Non-pigmented ciliary epithelial cell (primary cell): ENCODE measurements at regions not wholly inside any gene's neighbourhood (a gene's known extent, or its start where the extent isn't known, plus 50 kb on each side); places are given as distances from the start of the nearest gene placed in this dataset.
A peak's percentile ranks its signal among the peaks of the same experiment; 100 is the strongest.

Source experiments
- DNase-seq: peaks from one replicate; pipeline ENCODE4 v3.0.0-alpha.2; 2010; ENCODE audit warnings: low read depth

DNA sequence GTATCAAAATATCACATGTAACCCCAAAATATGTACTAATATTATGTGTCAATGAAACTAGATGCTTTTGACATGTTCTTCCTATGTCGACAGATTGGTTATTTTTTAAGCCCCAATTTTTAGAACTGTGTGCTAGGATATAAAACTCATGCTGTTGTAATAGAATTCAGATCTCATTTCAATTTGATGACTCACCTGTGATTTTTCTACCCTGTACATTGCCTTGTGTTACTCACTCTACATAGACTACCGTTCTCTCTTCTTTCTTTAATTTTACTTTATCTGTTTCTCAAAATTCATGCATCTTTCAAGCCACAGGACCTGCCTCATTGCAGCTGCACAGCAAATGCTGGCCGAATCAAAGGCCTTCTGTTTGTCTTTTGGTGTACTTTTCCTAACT lies 284.5 kb downstream of the MAT2B start:
- peak; percentile 5 for DNase-seq

DNA sequence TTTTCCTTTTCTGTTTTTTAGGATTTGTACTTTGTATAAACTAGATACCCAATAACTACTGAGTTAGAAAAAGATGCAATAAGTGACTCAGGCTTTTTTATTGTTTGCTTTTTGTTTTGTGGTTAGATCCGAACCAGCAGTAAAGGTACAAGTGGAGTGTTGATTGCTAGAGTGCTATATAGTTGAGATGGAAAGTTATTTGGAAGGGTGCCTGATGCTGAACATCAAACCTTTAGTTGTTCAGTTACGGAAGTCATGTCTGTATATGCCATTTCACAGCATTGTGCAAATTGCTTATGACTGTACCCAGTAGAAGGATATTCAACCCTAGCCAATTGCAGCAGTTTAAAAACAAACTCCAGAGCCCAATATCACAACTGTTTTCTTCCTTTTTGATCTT lies 285.1 kb downstream of the MAT2B start:
- DNase-seq: no peak

DNA sequence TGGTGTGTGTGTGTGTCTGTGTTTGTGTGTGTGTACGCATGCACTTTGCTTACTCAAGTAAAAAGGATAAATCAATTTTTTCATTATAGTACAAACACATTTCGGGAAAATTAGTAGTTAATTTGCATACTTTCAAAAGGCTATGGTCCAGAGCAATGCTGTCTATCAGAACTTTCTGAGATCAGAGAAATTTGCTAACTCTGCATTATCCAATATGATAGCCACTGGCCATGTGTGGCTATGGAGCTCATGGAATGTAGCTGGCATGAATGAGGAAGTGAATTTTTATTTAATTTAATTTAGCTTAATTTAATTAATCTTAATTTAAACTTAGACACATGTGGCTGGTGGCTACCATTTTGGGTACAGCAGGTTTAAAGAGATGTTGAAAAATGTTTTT lies 289.6 kb downstream of the MAT2B start:
- no peak for DNase-seq

DNA sequence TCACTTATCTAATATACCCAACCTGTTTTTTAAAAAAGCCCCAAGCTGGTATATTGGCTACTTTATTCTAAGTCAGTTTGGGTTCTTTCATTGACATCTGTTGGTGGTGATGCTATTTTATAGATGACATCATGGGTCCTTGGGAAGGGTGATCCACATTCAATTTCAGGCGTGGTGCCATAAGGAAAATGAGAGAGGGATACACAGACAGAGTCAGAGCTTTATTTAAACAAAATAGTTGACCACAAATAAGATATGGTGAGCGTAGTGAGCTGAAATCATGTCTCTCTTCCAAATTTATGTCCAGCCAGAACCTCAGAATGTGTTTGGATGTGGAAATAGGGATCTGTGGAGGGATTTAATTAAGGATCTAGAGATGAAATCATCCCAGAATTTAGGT lies 302.4 kb downstream of the MAT2B start:
- no peak for DNase-seq

DNA sequence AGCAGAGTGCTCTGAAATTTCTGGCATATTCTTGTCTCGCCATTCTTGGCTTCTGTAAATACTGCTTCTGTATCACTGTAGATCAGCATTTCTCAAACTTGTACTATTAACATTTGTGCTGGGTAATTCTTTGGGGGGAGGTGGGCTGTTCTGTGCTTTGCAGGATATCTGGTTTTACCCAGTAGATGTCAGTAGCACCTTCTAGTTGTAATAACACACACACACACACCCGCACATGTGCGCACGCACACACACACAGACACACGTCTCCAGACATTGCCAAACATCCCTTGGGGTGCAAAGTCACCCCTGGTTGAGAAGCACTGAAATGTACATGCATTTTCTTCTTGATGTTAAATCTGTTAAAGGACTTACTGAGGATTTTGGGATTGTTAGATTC lies 304.1 kb downstream of the MAT2B start:
- no peak for DNase-seq

DNA sequence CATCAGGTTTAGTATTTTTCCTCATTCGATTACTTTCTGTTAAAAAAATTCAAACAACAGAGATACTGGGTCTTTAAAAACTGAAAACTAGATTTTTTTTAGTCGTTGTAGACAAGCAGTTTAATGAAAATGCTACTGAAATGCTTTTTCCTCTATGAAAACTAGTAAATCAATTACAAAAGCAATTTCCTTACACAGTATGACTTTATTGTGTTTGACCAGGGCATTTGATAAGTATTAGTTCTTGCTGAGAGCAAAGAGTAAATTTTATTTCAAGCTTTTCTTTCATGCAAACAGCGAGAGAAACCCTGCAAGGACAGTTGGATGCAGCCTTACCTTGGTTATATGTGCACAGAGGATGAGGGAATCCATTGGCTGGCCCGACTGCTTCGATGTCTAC lies 308.5 kb downstream of the MAT2B start:
- DNase-seq: no peak

DNA sequence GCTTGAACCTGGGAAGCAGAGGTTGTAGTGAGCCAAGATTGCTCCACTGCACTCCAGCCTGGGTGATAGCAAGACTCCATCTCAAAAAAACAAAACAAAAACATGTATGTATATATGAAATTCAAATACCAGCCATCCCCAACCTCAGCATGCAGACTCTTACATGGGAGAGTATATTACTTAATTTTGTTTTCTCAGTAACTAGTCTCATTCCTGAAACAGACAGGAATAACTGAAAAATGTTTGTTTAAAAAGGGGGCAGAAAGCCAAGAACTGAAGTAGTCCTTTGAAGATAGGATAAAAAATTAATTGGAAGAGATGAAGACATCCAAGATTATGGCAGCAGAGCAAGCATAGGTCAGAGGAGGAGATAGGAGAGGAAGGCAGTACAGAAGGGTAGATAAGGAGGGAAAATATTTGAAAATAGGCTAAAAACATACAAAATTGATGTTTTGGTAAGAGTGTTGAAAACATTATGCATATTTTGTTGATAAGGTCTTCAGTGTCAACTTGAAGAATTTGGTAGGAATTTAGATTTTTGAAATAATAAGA lies 309.9 kb downstream of the MAT2B start:
- no peak for DNase-seq

DNA sequence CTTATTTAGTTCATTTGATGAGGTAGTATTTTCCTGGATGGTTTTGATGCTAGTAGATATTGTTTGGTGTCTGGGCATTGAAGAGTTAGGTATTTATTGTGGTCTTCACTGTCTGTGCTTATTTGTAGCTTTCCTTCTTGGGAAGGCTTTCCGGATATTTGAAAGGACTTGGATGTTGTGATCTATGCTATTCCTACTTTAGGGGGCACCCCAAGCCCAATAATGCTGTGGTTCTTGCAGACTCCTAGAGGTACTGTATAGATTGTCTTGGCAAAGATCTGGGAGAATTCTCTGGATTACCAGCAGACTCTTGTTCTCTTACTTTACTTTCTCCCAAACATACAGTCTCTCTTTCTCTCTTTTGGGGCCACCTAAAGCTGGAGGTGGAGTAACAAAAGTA lies 315.7 kb downstream of the MAT2B start:
- no peak for DNase-seq

DNA sequence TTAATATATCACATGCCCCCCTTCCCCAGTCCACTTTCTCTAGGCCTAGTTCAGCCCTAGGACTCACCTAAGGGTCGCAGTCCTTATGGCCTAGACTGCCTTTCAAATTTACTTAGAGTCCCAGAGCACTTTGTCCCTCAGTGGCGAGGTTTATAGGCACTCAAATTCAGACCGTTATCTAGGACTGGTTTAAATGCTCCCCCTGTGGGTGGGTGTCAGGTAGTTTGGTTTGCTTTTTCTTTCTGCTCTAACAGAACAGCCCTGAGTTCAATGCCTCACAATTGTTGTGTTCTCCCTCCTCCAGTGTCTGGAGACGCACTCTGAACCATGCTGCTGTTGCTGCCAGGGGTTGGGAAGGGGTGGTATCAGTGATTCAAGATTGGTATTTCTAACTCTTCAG lies 317.1 kb downstream of the MAT2B start:
- DNase-seq: no peak

DNA sequence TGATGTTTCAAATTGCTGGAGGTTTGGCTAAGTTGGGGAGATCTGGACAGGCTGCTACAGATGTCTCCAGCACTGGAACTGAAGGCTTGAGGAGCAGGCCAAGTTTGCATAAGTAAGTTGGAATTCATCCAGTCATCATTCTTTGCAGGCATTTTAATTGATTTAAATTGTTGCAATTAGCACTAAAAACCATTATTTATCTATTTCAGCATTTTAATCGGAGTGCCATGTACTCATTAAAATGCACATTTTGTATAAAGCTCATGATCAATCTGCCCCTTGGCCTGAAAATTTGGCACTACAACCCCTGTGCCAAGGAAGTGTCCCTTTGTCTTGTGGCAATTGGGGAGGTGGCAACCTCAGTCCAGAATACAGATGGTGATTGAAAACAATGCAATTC lies 320.2 kb downstream of the MAT2B start:
- no peak for DNase-seq

DNA sequence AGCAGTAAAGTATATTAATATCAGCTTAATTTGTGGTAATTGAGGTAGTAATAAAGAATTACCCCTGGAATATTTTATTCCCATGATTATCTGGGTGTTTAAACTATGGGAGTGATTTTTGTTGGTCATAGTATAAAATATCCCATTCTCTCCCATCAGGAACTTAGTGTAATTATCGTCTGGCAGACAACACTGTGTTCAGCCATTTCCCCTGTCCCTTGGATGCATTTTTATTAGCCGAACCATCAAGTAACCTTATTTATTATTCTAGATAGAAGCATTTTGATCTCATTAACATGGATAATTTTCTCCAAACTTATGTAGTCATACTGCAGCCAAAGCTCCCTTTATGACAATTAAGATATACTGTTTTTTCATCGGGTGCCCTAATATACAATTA lies 320.8 kb downstream of the MAT2B start:
- no peak for DNase-seq

DNA sequence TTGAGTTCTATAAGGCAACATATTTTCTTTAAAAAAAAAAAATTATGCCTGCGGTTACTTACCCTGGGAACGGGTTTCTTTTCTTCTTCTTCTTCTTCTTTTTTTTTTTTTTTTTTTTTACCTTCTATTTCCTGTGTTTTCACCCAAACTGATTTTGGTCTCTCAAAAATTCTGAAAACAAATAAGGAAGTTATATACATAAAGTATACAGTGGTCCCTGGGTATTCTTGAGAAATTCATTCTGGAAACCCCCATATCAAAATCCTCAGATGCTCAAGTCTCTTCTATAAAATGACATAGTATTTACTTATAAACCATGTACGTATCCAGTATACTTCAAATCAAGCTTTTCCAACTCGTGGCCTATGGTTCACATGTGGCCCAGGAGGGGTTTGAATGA lies 326.7 kb downstream of the MAT2B start:
- no peak for DNase-seq

DNA sequence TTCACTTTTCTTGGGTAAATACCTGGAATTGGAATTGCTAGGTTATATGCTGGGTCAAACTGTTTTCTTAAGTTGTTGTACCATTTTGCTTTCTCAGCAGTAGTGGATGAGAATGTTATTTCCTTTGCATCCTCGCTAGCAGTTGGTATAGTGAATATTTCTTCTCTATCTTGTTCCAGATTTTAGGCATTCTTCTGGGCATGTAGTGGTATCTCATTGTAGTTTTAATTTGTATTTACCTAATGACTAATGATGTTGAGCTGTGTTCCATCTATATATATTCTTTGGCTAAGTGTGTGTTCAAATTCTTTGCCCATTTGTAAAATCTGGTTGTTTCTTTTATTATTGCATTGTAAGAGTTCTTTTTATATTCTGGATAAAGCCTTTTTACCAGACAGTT lies 333.3 kb downstream of the MAT2B start:
- no peak for DNase-seq

DNA sequence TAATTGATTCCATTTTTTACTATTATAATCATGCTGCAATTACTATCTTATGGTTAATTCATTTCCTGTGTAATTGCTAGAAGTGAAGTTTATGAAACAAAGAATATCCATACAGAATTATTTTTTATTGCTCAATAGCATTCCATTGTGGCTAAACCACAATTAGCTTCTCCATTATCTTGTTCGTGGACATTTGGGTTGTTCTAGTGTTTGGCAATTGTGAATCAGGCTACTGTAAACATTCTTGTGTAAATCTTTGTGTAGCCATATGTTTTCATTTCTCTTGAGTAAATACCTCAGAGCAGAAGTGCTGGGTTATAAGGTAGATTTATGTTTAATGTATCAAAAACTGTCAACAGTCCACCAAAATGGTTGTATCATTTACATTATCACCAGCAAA lies 341.1 kb downstream of the MAT2B start:
- peak; percentile 28 for DNase-seq

DNA sequence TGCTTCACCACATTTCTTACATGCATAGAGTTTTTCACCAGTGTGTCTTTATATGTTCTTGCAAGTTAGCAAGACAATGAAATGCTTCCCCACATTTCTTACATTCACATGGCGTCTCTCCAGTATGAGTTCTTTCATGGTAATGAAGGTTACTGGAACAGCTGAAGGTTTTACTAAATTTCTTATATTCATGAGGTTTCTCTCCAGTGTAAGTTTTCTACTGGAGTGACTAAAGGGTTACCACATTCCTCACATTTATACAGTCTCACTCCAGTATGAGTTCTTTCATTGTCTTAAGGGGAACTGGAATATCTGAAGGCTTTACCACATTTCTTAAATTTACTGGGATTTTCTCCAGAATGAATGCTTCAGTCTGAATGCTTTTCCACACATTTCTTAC lies 350.3 kb downstream of the MAT2B start:
- DNase-seq: no peak

DNA sequence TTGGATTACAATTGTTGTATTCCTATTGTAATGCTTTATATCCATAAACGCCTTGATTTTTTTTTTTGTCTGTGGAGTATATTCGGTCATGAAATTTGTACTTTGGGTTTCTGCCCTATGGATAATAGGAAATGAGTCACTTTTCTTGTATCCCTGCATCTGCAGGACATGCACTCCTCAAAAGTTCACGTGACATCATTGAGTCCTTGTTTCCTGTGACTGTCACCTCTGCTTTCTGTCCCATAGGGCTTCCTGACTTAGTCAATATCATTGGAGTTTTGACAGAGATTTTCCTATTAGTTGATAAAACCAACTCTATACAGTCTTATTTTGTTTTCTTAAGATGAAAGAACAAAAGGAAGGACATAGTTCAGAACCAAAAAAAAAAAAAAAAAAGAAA lies 356.3 kb downstream of the MAT2B start:
- peak; percentile 26 for DNase-seq

DNA sequence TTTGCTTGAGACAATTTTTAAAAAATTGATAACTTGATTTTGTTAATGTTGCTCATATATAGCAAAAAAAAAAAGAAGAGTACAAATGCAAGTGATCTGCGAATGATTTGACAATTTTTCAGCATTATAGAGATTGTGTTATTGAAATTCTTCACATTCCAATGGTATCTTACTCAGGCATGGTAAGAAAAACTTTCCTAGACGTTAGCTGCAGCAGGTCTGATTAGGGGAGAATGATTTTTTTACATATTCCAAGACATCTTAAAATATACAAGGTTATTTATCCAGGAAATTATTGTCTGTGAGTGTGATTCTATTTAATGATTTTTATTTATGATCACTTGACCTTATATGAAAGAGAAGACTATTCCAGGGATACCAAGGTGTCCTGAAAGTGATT lies 361.9 kb downstream of the MAT2B start:
- peak; percentile 37 for DNase-seq

DNA sequence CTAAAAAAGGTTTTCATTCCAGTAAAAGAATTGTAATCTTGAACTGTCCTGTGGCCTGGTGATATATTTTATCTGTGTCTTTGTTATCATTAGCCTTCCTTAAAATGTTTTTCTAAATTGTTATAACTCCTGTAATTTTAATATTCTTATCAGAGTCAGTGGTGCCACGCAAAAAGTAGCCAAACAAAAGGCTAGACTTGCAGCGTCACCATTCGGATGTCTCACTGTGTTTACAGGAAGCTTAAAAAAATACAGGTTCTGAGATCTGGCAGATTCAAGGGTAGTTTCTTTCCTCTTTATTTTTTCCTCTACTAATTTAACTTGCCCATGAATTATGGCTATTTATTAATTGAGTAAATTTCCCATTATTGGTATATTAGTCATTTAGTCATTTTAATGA lies 362.3 kb downstream of the MAT2B start:
- peak; percentile 48 for DNase-seq

DNA sequence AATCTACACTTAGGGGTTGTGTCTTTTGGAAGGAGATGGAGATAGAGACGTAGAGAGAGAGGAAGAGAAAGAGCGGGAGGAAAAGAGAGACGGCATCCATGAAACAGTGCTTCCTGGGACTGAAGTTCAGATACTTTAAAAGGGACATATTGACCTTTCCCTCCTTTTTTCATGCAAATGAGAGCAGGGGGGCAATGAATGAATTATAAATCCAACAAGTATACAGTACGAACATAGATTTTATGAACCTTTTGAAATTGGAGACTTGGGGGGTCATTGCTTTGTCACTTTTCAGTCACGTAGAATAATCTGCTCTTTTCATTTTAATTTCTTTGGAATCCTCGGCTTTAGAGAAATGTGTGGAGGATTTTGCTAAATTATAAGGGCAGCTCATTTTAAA lies 364.2 kb downstream of the MAT2B start:
- no peak for DNase-seq

DNA sequence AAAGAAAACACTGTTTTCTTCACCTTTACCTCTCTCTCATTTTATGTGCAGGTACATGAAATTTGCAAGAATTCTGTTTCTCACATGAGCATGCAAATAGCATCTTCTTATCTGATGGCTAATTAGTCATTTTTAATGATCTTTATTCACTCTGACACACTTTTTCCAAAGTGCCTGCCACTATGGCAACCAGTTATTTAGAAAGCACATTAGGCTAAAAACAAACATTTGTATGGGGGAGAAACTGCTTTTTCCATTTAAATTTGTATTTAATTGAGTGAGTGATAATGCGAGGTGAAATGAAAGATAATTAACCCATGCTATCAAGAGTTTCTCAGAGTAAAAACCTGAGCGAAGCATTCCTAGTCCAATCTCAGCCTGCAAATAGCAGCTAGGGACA lies 365.0 kb downstream of the MAT2B start:
- no peak for DNase-seq

DNA sequence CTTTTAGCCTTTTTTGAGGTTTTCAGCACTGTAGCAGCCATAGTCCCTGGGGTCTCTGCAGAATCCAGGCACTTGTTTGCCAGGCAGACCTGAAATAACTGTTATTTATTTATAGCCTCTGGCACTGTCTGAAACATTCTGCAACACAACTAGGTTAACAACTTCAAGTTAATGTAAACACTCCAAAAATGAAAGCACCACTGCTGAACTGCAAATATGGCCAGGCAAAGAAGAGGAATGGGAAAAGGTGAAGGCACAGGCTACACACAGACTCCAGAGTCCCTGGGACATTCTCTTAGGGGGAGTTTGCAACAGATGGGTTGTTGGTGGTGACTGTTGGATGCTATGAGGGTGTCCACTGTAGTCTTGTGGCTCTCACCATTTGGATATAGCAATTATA lies 369.0 kb downstream of the MAT2B start:
- DNase-seq: no peak

DNA sequence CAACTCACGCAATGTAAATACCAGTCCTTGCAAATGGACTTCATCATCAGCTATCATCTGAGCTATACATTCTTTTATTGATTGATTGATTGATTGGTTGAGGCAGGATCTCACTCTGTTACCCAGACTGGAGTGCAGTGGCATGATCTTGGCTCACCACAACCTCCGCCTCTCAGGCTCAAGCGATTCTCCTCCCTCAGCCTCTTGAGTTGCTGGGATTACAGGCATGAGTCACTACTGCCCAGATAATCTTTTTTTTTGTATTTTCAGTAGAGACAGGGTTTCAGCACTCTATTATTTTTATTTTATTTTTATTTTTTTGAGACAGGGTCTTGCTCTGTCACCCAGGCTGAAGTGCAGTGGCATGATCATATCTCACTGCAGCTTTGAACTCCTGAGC lies 369.5 kb downstream of the MAT2B start:
- DNase-seq: peak; percentile 20

DNA sequence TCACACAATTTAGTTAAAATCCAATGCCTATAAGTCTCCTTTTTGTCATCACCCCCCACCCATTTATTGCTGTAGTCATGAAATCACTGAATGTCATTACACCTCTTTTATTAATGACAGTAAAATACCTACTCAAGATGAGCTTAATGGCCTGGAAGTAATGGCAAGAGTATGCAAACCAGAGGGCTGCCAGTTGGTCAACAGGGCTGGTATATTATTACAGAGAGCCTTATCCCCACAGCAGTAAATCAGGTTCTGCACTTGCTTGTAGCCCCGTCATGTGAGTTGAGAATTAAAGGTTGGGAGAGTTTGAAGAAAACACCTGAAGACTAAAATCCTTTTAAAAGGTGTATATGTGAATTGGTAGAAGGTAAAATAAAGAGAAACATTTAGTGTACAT lies 372.4 kb downstream of the MAT2B start:
- DNase-seq: no peak

DNA sequence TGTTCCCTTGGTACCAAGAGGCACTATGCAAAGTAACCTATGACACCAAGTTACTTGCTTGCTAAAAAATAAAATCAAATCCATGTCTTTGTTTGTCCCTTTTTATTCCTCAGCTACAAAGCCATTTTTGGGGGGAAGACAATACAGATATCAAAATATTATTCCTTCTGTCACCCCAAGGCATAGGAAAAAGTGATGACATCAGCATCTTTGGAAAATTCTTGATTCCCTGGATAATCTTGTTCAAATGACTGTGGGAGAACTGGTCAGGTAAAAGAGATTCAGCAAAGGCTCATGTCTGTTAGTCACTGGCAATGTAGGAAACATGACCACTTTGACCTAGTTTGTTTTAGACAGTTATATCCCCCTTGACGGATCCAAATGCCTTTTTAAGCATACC lies 373.1 kb downstream of the MAT2B start:
- DNase-seq: no peak

DNA sequence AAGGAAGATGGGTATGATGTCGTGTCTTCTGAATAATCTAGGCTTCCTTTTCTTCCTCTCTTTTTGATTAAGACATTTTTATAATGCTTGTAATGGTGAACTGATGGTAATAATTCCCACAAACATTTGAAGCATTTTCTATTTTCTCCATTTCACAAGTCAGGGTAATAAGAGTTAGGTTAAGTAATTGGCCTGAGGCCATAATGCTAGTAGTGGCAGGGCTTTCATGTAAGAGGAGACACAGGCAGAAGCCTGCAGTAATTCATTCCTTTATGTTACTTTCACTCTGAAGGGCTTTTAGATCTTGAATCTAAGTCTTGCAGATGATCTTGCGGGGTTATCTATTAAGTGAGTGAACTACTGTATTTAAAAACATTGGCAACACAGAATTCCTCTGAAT lies 374.9 kb downstream of the MAT2B start:
- peak; percentile 17 for DNase-seq
